ENCODE measurements at regions not wholly inside any gene's neighbourhood (a gene's known extent, or its start where the extent isn't known, plus 50 kb on each side); places are given as distances from the start of the nearest gene placed in this dataset.

DNA sequence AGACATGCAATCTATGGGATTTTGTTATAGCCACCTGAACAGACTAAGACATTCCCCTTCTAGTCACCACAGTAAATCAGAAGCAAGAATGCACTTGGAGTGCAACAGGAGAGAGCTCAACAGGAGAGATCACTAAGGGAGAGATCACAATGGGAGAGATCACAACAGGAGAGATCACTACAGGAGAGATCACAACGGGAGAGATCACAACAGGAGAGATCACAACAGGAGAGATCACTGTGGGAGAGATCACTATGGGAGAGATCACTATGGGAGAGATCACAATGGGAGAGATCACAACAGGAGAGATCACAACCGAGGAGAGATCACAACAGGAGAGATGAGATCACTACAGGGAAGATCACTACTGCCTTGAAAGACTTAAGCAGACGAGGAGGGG is 238.5 kb upstream of the PITRM1 start:
- peak; percentile 5 for DNase-seq (ENCODE audit: low spot score)

DNA sequence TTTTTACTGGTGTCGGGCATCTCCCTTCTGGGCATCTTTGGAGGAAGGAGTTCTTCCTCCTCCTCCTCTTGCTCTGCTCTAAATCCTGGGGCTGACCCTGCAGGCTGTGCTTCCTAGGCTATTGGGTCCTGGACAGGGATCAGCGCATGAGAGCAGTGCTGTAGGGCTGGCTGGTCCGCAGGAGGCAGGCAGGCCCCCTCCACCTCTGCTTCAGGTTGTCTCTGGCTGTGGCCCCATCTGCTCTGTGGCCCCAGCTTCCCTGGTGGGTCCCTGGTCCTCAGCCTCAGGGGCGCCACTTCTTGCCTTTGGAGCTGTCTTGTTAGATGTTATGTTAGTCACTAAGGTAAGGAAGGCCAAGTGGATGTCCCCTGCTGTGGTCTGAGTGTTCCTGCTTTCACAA is 237.3 kb upstream of the PITRM1 start:
- peak; percentile 31 for DNase-seq (ENCODE audit: low spot score)

DNA sequence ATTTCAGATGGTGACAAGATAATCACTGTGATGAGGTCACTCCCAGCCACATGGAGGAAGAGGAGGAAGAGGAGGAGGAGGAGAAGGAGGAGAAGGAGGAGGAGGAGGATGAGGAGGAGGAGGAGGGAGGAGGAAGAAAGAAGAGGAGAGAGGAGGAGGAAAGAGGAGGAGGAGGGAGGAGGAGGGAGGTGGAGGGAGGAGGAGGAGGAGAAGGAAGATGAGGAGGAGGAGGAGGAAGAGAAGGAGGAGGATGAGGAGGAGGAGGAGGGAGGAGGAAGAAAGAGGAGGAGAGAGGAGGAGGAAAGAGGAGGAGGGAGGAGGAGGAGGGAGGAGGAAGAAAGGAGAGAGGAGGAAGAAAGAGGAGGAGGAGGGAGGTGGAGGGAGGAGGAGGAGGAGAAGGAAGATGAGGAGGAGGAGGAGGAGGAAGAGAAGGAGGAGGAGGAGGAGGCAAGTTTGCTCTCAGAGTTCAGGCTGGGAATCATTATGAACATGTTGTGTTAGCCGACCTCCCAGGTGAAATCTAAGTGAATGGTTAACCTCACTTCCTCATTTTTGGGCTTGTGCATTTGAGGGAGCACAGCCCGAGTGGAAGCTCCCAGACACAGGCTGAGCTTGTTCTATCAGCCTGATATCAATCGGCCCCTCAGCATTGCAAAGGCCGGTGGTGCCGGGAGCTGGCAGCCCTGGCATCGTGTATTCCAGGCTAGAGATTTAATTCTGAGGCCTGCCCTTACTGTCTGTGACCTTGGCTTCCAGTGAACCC is 236.2 kb upstream of the PITRM1 start:
- DNase-seq (ENCODE audit: low spot score) = no peak

DNA sequence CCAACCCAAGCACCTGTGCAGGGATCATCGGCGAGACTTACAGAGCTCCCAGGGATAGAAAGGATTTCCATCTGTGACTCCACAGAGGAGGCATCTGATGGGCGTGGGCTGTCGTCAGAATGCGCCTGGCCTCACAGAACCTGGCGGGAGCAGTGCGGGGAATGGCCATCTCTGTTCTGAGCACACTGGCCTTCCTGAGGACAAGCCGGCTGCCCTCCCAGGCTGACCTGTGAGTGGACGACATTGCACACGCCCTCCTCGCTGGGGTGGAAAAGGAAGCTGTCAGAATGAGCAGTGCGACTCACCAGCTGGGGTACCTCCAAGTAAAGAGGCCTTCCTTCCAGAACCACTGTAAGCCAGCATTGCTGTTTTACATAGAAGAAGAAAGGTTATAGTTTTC is 234.6 kb upstream of the PITRM1 start:
- DNase-seq (ENCODE audit: low spot score) = no peak

GRCh38 chr10:3406556-3406955 is 234.0 kb upstream of the PITRM1 start:
- DNase-seq (ENCODE audit: low spot score) = no peak

DNA sequence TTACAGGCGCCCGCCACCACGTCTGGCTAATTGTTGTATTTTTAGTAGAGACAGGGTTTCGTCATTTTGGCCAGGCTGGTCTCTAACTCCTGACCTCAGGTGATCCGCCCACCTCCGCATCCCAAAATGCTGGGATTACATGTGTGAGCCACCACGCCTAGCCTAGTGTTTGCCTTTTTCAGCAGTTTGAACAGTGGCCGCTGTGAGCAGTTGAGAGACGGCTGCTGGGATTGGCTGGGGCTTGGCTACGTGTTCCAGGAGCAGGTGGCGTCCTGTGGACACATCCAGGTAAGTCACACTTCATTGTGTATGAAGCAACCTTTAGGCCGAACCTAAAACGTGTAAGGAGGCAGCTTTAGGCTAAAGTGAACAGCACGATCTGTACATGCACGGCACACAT is 231.8 kb upstream of the PITRM1 start:
- no peak for DNase-seq (ENCODE audit: low spot score)

- DNase-seq (ENCODE audit: low spot score) = no peak
These were observed 229.7 kb upstream of the PITRM1 start for GRCh38 chr10:3402187-3402751.

DNA sequence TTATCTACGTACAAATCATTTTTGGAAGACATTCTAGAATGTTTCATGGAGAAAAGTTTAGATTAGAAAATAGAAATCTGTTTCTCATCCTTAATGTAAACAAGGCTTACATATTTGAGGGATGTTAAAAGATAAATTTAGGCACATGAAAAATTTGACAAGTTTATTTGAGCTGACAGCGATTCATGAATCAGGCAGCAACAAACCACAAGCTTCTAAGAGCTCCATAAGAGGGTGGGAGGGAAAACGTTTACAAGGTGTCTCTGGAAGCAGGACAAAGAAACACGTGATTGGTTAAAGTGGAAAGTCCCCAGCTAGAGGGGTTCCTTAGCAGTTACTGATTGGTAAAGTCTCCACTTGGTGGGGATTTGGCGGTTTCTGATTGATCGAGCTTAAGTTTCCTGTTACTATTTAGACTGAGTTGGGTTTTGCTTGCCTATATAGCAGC is 228.9 kb upstream of the PITRM1 start:
- no peak for DNase-seq (ENCODE audit: low spot score)

- no peak for DNase-seq (ENCODE audit: low spot score)
These were observed 227.8 kb upstream of the PITRM1 start for GRCh38 chr10:3400348-3400747.

- no peak for DNase-seq (ENCODE audit: low spot score)
These were observed 227.2 kb upstream of the PITRM1 start for GRCh38 chr10:3399756-3400155.

- DNase-seq (ENCODE audit: low spot score) = no peak
These were observed 226.5 kb upstream of the PITRM1 start for GRCh38 chr10:3398825-3399646.

GRCh38 chr10:3397846-3398245 is 225.3 kb upstream of the PITRM1 start:
- no peak for DNase-seq (ENCODE audit: low spot score)

GRCh38 chr10:3397231-3397630 is 224.6 kb upstream of the PITRM1 start:
- DNase-seq (ENCODE audit: low spot score) = no peak

DNA sequence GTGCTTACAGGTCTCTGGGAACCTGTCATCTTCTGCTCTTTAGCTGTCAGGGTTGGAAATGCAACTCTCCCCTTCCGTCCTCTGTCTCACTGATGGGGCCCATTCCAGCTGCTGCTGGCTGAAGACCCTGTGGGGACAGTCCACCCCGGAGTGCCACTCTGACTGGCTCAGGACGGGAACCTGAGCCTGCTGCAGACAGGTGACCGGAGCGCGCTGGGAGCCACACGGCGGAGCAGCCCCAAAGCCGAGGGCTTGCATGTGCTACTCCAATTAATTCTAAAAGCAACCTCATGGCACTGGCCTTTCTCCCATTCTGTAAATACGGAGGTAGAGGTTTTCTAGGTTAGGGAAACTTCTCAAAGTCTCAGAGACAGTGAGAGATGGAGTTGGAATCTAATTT is 223.5 kb upstream of the PITRM1 start:
- no peak for DNase-seq (ENCODE audit: low spot score)

DNA sequence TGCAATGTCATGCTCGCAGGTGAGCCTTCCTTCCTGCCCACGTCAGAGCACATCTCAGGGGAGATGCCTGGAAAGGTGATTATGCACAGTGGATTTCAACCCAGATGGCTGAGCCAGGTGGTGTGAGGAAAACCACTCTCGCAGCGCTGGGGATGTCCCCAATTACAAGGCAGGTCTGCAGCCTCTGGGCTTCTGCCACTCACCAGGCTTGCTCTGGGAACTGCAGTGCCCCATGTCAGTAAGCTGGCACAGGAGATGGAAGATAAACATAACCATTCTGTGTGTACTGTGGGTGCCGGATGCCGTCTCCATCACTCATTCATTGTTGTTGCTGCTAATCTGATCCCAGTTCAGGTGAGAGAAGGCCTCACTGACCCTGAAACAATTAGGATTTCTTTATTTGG is 222.9 kb upstream of the PITRM1 start:
- DNase-seq (ENCODE audit: low spot score) = no peak

DNA sequence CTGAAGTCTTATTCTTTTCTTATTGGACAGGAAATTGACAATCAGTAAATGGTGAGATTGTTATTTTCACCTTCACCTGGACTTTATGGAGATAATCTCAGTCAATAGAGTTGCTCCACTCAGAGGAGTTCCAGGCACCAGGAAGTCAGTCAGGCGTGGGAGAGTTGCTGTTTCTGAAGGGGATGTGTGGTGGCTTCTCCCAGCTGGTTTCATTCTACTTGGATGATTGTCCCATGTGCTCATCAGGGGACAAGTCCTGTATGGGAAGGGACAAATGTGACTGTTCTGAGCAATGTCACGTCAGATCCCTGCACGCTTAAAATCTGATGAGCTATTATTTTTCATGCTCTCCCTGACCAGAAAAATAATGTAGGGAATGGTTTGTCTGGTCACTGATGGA is 222.5 kb upstream of the PITRM1 start:
- no peak for DNase-seq (ENCODE audit: low spot score)

- DNase-seq (ENCODE audit: low spot score) = no peak
These were observed 221.4 kb upstream of the PITRM1 start for GRCh38 chr10:3393958-3394357.

- no peak for DNase-seq (ENCODE audit: low spot score)
These were observed 219.1 kb upstream of the PITRM1 start for GRCh38 chr10:3391657-3392056.

DNA sequence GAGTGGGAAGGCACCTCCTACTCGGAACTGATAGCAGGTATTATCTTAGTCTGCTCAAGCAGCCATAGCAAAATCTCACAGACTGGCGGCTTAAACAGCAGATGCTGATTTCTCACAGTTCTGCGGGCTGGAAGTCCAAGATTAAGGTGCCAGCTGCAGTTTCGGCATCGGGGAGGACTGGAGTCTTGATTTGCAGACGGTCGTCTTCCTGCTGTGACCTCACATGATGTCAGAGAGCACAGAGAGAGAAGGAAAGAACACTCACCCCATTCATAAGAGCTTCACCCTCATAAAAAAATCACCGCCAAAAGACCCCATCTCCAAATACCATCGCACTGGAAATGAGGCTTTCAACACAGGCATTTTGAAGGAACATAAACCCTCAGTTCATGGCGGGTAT is 216.5 kb upstream of the PITRM1 start:
- no peak for DNase-seq (ENCODE audit: low spot score)

DNA sequence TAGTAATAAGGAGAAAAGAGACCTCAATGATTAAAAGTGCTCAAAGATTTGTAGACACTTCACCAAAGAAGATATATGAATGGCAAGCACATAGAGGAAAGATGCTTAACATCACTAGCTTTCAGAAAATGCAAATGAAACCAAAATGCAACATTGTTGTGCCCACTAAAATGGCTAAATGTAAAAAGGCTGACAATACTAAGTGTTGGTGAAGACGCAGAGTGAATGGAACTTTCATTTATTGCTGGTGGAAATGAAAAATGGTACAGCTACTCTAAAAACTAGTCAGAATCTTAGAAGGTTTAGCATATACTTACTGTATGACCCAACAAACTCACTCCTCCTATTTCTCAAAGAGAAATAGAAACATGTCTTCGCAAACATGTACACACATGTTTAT is 212.9 kb upstream of the PITRM1 start:
- DNase-seq (ENCODE audit: low spot score) = no peak

- DNase-seq (ENCODE audit: low spot score) = no peak
These were observed 209.5 kb upstream of the PITRM1 start for GRCh38 chr10:3382092-3382491.

- no peak for DNase-seq (ENCODE audit: low spot score)
These were observed 207.9 kb upstream of the PITRM1 start for GRCh38 chr10:3380406-3381050.

DNA sequence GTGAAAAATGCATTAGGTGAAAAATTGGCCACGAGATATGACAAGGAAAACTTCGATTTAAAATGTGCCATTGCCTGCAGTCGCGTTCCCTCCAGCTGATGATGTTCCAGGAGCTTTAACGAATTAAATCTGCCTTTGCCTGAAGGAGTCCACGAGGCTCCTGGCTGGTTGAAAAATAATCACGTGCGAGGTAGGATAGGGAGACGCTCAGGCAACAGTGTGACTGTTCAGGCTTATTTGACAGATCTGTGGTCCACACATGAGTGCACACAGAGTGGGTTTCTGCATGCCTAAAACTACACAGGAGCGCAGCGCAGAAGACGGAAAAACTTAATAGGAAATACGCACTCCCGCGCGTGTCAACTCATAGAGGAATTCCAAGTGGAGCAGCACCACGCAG is 204.0 kb upstream of the PITRM1 start:
- DNase-seq (ENCODE audit: low spot score) = no peak
